OCI-LY1 (cell line): ENCODE measurements at regions not wholly inside any gene's neighbourhood (a gene's known extent, or its start where the extent isn't known, plus 50 kb on each side); places are given as distances from the start of the nearest gene placed in this dataset.

Experiments
- H2AFZ ChIP-seq: fragments of 200-600 bp; sonication (generic), shearing (Covaris generic); 2 replicates; pipeline ENCODE4 v1.6.0; 2014; ENCODE audit warnings: antibody characterized with exemption, mild to moderate bottlenecking, low read length
- H3F3A ChIP-seq: fragments of 200-600 bp; sonication (generic), shearing (Covaris generic); 2 replicates; pipeline ENCODE4 v1.6.0; 2014; ENCODE audit warnings: mild to moderate bottlenecking, antibody characterized with exemption, low read length, moderate library complexity; ENCODE audit not compliant: insufficient read depth
- H3K27ac ChIP-seq: fragments of 200-600 bp; sonication (generic); 2 replicates; pipeline ENCODE4 v1.5.1; 2014; ENCODE audit warnings: low read length, mixed run types, mild to moderate bottlenecking, low read depth; ENCODE audit not compliant: poor library complexity, severe bottlenecking
- H3K27me3 ChIP-seq: fragments of 200-600 bp; sonication (generic); 2 replicates; pipeline ENCODE4 v1.6.0; 2014; ENCODE audit warnings: antibody characterized with exemption, mild to moderate bottlenecking, low read length, moderate library complexity; ENCODE audit not compliant: insufficient read depth
- H3K36me3 ChIP-seq: fragments of 200-600 bp; sonication (generic); 2 replicates; pipeline ENCODE4 v1.6.1; 2014; ENCODE audit warnings: mild to moderate bottlenecking, antibody characterized with exemption, low read length, moderate library complexity, mixed read lengths; ENCODE audit not compliant: insufficient read depth
- H3K4me1 ChIP-seq: fragments of 200-600 bp; sonication (generic); 2 replicates; pipeline ENCODE4 v1.5.1; 2014; ENCODE audit warnings: mild to moderate bottlenecking, low read length, moderate library complexity; ENCODE audit not compliant: insufficient read depth, severe bottlenecking
- H3K4me2 ChIP-seq: fragments of 200-600 bp; sonication (generic), shearing (Covaris generic); 2 replicates; pipeline ENCODE4 v1.6.1; 2014; ENCODE audit warnings: low read length
- H3K4me3 ChIP-seq: fragments of 200-600 bp; sonication (generic); 2 replicates; pipeline ENCODE4 v1.5.1; 2014; ENCODE audit warnings: low read length, low read depth, mild to moderate bottlenecking, mixed read lengths; ENCODE audit not compliant: poor library complexity, severe bottlenecking
- H3K79me2 ChIP-seq: fragments of 200-600 bp; shearing (Covaris generic); 2 replicates; pipeline ENCODE4 v1.6.1; 2016; ENCODE audit warnings: mixed run types, low read length, mixed read lengths; ENCODE audit not compliant: insufficient read depth
- H3K9ac ChIP-seq: fragments of 200-600 bp; sonication (generic), shearing (Covaris generic); 2 replicates; pipeline ENCODE4 v1.6.1; 2014; ENCODE audit warnings: mild to moderate bottlenecking, low read length, mixed read lengths
- H3K9me2 ChIP-seq: fragments of 200-600 bp; sonication (generic), shearing (Covaris generic); 2 replicates; pipeline ENCODE4 v1.6.1; 2014; ENCODE audit warnings: low read depth, mild to moderate bottlenecking, low read length, mixed read lengths
- H3K9me3 ChIP-seq: fragments of 200-600 bp; shearing (Covaris generic); 2 replicates; pipeline ENCODE4 v1.6.1; 2014; ENCODE audit warnings: low read length, mixed read lengths
- H4K20me1 ChIP-seq: fragments of 200-600 bp; sonication (generic), shearing (Covaris generic); 2 replicates; pipeline ENCODE4 v1.6.0; 2016; ENCODE audit warnings: mild to moderate bottlenecking, low read length; ENCODE audit not compliant: insufficient read depth
- CTCF ChIP-seq: fragments of 200-600 bp; sonication (generic), shearing (Covaris generic); IDR thresholded peaks from 2 replicates; pipeline ENCODE4 v1.5.1; 2017; ENCODE audit warnings: mild to moderate bottlenecking, antibody characterized with exemption, low read length, moderate library complexity, mixed read lengths
- EZH2 ChIP-seq: fragments of 200-600 bp; sonication (generic), shearing (Covaris generic); IDR thresholded peaks from 2 replicates; pipeline ENCODE4 v1.8.0; 2017; ENCODE audit warnings: borderline replicate concordance, mixed run types, mild to moderate bottlenecking, antibody characterized with exemption, low read length, moderate library complexity, mixed read lengths

DNA sequence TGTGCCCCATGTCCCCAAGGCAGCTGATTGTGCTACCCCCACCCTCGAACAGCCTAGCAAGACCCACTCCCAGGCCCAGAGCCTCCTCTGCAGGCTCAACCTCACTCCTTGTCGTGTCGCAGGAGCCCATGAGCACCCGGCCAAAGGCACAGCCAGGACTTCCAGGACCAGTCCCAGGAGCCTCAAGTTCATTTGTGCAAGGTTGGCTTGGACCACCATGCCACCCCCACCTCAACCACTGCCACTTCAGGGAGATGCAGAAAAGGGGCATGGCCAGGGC, 54.4 kb upstream of the KRTAP11-1 start:
- H3K4me1 ChIP-seq = no peaks in the 10 kb centered on the region
- H4K20me1 ChIP-seq = no peaks in the 10 kb centered on the region
- H2AFZ ChIP-seq = no peak overlapping the region
- no peaks in the 10 kb centered on the region for H3K9me2 ChIP-seq
- H3K9me3 ChIP-seq = no peaks in the 10 kb centered on the region
- H3K27me3 ChIP-seq = no peaks in the 10 kb centered on the region
- H3K36me3 ChIP-seq = no peaks in the 10 kb centered on the region
- no peak overlapping the region for H3K9ac ChIP-seq
- H3K27ac ChIP-seq = no peak overlapping the region
- H3K4me3 ChIP-seq = no peak overlapping the region
- H3F3A ChIP-seq = no peaks in the 10 kb centered on the region
- no peak for TF ChIP-seq CTCF
- TF ChIP-seq EZH2 = no peak
- no peaks in the 10 kb centered on the region for H3K79me2 ChIP-seq
- H3K4me2 ChIP-seq = no peak overlapping the region

GRCh38 chr21:30935121-30935888, 53.9 kb upstream of the KRTAP11-1 start:
- Histone ChIP-seq H3K79me2 (no peaks in the 10 kb centered on the region), H3K9me3 (no peaks in the 10 kb centered on the region), H3K9me2 (no peaks in the 10 kb centered on the region), H3K4me3 (no peak overlapping the region), H3K27ac (no peak overlapping the region), H4K20me1 (no peaks in the 10 kb centered on the region), H3K36me3 (no peaks in the 10 kb centered on the region), H3K4me2 (no peak overlapping the region), H3K27me3 (no peaks in the 10 kb centered on the region), H3F3A (no peaks in the 10 kb centered on the region), H3K4me1 (no peaks in the 10 kb centered on the region), H2AFZ (no peak overlapping the region), H3K9ac (no peak overlapping the region)
- TF ChIP-seq EZH2 = no peak
- no peak for TF ChIP-seq CTCF

DNA sequence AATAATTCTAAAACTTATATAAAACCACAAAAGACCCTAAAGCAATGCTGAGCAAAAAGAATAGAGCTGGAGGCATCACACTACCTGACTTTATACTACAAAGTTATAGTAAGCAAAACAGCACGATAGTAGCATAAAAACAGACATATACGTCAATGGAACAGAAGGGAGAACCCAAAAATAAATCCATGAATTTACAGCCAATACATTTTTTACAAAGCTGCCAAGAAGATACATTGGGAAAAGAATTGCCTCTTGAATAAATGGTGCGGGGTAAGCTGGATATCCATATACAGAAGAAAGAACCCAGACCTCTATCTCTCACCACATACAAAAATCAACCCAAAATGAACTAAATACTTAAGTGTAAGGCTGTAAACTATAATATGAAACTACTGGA, 51.3 kb upstream of the KRTAP11-1 start:
- Histone ChIP-seq H3F3A (no peaks in the 10 kb centered on the region), H3K4me3 (no peak overlapping the region), H3K9ac (no peak overlapping the region), H3K4me1 (no peaks in the 10 kb centered on the region), H3K79me2 (no peaks in the 10 kb centered on the region), H2AFZ (no peak overlapping the region), H3K4me2 (no peak overlapping the region), H4K20me1 (no peaks in the 10 kb centered on the region), H3K36me3 (no peaks in the 10 kb centered on the region), H3K27ac (no peak overlapping the region), H3K27me3 (no peaks in the 10 kb centered on the region), H3K9me3 (no peaks in the 10 kb centered on the region), H3K9me2 (no peaks in the 10 kb centered on the region)
- TF ChIP-seq EZH2 (no peak), CTCF (no peak)
